ENCODE measurements at regions not wholly inside any gene's neighbourhood (a gene's known extent, or its start where the extent isn't known, plus 50 kb on each side); places are given as distances from the start of the nearest gene placed in this dataset.

DNA sequence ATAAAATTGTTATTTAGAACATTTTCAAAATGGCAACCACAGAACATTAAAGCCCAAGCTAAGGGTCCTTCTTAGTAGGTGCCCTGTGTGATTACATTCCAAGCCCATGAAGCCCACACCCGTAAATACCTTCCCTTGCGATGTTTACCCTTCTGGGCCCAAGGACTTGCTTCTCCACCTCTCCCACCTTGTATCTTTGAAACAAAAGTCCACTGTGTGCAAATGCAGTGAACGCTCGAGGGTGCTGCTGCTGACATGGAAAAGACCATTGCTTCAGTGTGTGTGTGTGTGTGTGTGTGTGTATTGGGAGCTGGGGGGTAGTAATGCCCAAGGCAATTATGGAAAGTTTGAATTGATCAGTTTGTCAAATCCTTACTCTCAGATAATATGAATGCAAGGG is 298.1 kb downstream of the TGFB2 start:
- peaks cover 4% of the 10 kb centered on the region for H3K9me3 Mint-ChIP-seq
- H3K27me3 Mint-ChIP-seq (ENCODE audit: low read depth, poor library complexity): no peaks in the 10 kb centered on the region
- H3K4me1 Mint-ChIP-seq: peaks cover 36% of the 10 kb centered on the region
- H3K27ac Mint-ChIP-seq: no peak overlapping the region
- no peak for DNase-seq
- TF ChIP-seq, protein P1, sequence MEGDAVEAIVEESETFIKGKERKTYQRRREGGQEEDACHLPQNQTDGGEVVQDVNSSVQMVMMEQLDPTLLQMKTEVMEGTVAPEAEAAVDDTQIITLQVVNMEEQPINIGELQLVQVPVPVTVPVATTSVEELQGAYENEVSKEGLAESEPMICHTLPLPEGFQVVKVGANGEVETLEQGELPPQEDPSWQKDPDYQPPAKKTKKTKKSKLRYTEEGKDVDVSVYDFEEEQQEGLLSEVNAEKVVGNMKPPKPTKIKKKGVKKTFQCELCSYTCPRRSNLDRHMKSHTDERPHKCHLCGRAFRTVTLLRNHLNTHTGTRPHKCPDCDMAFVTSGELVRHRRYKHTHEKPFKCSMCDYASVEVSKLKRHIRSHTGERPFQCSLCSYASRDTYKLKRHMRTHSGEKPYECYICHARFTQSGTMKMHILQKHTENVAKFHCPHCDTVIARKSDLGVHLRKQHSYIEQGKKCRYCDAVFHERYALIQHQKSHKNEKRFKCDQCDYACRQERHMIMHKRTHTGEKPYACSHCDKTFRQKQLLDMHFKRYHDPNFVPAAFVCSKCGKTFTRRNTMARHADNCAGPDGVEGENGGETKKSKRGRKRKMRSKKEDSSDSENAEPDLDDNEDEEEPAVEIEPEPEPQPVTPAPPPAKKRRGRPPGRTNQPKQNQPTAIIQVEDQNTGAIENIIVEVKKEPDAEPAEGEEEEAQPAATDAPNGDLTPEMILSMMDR (IDR thresholded peaks at IDR 0.05): no peak
- H3K4me3 Mint-ChIP-seq: no peak overlapping the region
- no peaks in the 10 kb centered on the region for H3K36me3 Mint-ChIP-seq (ENCODE audit: low read depth)

DNA sequence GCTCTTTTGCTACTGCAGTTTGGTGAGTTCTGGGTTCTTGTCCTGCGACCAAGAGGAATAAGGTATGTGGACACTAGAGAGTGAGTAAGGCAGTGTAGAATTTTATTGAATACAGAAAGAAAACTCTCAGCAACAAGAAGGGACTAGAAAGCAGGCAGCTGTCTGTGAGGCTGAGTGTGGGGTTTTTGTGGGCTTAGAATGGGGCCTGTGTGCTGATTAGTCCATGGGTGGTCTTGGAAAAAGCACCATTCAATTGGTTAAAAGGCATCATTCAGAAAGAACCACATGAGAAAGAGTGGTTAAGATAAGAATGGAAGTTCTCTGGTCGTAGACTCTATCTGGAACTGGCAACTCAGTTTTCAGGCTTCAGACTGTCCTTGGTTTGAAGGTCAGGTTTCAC is 298.8 kb downstream of the TGFB2 start:
- no peak for DNase-seq
- no peak overlapping the region for H3K4me3 Mint-ChIP-seq
- peaks cover 4% of the 10 kb centered on the region for H3K9me3 Mint-ChIP-seq
- no peaks in the 10 kb centered on the region for H3K27me3 Mint-ChIP-seq (ENCODE audit: low read depth, poor library complexity)
- no peaks in the 10 kb centered on the region for H3K36me3 Mint-ChIP-seq (ENCODE audit: low read depth)
- H3K4me1 Mint-ChIP-seq: peaks cover 36% of the 10 kb centered on the region
- TF ChIP-seq, protein P1 (IDR thresholded peaks at IDR 0.05): no peak
- H3K27ac Mint-ChIP-seq: peak overlapping the region; percentile 22

- H3K4me1 Mint-ChIP-seq: peaks cover 26% of the 10 kb centered on the region
- TF ChIP-seq, protein P1 (IDR thresholded peaks at IDR 0.05): no peak
- peak overlapping the region; percentile 78 for H3K27ac Mint-ChIP-seq
- H3K9me3 Mint-ChIP-seq: peaks cover 11% of the 10 kb centered on the region
- H3K36me3 Mint-ChIP-seq (ENCODE audit: low read depth): no peaks in the 10 kb centered on the region
- no peak for DNase-seq
- no peaks in the 10 kb centered on the region for H3K27me3 Mint-ChIP-seq (ENCODE audit: low read depth, poor library complexity)
- no peak overlapping the region for H3K4me3 Mint-ChIP-seq
Observed at GRCh38 chr1:218646288-218646687, 301.2 kb downstream of the TGFB2 start.

- Mint-ChIP-seq H3K4me1 (peaks cover 37% of the 10 kb centered on the region), H3K9me3 (peaks cover 8% of the 10 kb centered on the region), H3K27me3 (ENCODE audit: low read depth, poor library complexity) (no peaks in the 10 kb centered on the region), H3K4me3 (no peak overlapping the region), H3K27ac (peak overlapping the region; percentile 68), H3K36me3 (ENCODE audit: low read depth) (peaks cover 5% of the 10 kb centered on the region)
- TF ChIP-seq, protein P1 (IDR thresholded peaks at IDR 0.05): no peak
- DNase-seq: no peak
Observed at GRCh38 chr1:218656301-218657037, 311.3 kb downstream of the TGFB2 start.

DNA sequence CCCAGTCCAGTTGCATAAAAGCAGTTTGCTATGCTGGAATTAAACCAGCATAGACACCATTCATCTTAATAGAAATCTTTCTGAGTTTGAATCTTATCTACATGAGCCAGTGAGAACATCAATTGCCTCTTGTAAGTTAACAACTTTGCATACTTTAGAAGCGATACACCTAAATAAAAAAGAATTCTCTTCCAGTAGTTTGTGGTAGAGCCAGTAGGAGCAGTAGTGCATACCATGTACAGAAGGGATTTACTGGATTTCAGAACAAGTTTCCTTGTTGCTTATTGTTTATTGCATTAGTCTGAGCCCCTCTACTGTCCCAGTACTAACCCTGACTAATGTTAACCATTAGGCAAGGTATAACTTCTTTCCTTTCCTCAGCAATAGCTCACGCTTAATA is 313.1 kb downstream of the TGFB2 start:
- Mint-ChIP-seq H3K9me3 (no peaks in the 10 kb centered on the region), H3K27me3 (ENCODE audit: low read depth, poor library complexity) (no peaks in the 10 kb centered on the region), H3K4me3 (no peak overlapping the region), H3K36me3 (ENCODE audit: low read depth) (no peaks in the 10 kb centered on the region), H3K4me1 (peaks cover 38% of the 10 kb centered on the region), H3K27ac (no peak overlapping the region)
- DNase-seq: no peak
- TF ChIP-seq, protein P1 (IDR thresholded peaks at IDR 0.05): no peak

- DNase-seq: no peak
- Mint-ChIP-seq H3K27ac (peak overlapping the region; percentile 40), H3K4me1 (peaks cover 38% of the 10 kb centered on the region)
Observed at GRCh38 chr1:218658899-218659298, 313.8 kb downstream of the TGFB2 start.

More at GRCh38 chr1:218658899-218659298, 313.8 kb downstream of the TGFB2 start:
- H3K4me3 Mint-ChIP-seq: no peak overlapping the region
- H3K36me3 Mint-ChIP-seq (ENCODE audit: low read depth): no peaks in the 10 kb centered on the region
- no peaks in the 10 kb centered on the region for H3K9me3 Mint-ChIP-seq
- TF ChIP-seq, protein P1 (IDR thresholded peaks at IDR 0.05): no peak
- no peaks in the 10 kb centered on the region for H3K27me3 Mint-ChIP-seq (ENCODE audit: low read depth, poor library complexity)
